ENCODE measurements at regions not wholly inside any gene's neighbourhood (a gene's known extent, or its start where the extent isn't known, plus 50 kb on each side); places are given as distances from the start of the nearest gene placed in this dataset.
A peak's percentile ranks its signal among the peaks of the same experiment; 100 is the strongest.

- H3K27ac ChIP-seq: peak overlapping the region in 5 of 11 experiments; percentile 6 to 56 (median 32); a peak in 5 of 22 replicates
- no peak overlapping the region; a peak in 1 of 22 replicates for H3K9ac ChIP-seq
- H3K9me3 ChIP-seq (replicated peaks in 1 of 11): no peaks in the 10 kb centered on the region
- peak overlapping the region; percentile 6 to 79 (median 53); a peak in 21 of 22 replicates for H3K4me2 ChIP-seq
- no peaks in the 10 kb centered on the region for H3K27me3 ChIP-seq
- H3K4me1 ChIP-seq: peaks cover 20 to 78% (median 35%) of the 10 kb centered on the region in 10 experiments
- no peak overlapping the region for H3K4me3 ChIP-seq
- peaks cover 4 to 38% (median 20%) of the 10 kb centered on the region in 11 experiments; a peak in 19 of 22 replicates for H3K36me3 ChIP-seq
- peaks cover 42 to 99% (median 72%) of the 10 kb centered on the region in 11 experiments; a peak in 21 of 22 replicates for H4K20me1 ChIP-seq
- TF ChIP-seq Cebpa-rat (IDR thresholded peaks at IDR 0.05): no peak
These were observed 89.0 kb upstream of the MACF1 start for GRCh38 chr1:39115271-39116110.

GRCh38 chr1:39116116-39116607, 88.3 kb upstream of the MACF1 start:
- Histone ChIP-seq H3K36me3 (peaks cover 4 to 39% (median 24%) of the 10 kb centered on the region in 11 experiments; a peak in 19 of 22 replicates), H3K27me3 (no peaks in the 10 kb centered on the region), H3K27ac (no peak overlapping the region), H3K4me2 (peak overlapping the region; percentile 6 to 79 (median 53); a peak in 16 of 22 replicates), H3K9ac (no peak overlapping the region), H3K9me3 (replicated peaks in 1 of 11) (no peaks in the 10 kb centered on the region), H3K4me3 (no peak overlapping the region), H3K4me1 (peaks cover 20 to 72% (median 34%) of the 10 kb centered on the region in 10 experiments), H4K20me1 (peaks cover 42 to 99% (median 68%) of the 10 kb centered on the region in 11 experiments; a peak in 21 of 22 replicates)
- no peak for TF ChIP-seq Cebpa-rat (IDR thresholded peaks at IDR 0.05)

- no peak for TF ChIP-seq Cebpa-rat (IDR thresholded peaks at IDR 0.05)
- Histone ChIP-seq H3K9ac (no peak overlapping the region), H3K4me1 (peaks cover 20 to 65% (median 34%) of the 10 kb centered on the region in 10 experiments), H3K27me3 (no peaks in the 10 kb centered on the region), H3K27ac (no peak overlapping the region; a peak in 1 of 22 replicates), H3K9me3 (replicated peaks in 1 of 11) (no peaks in the 10 kb centered on the region), H3K4me2 (peak overlapping the region in 2 of 11 experiments; percentile 72 to 78; a peak in 5 of 22 replicates), H3K4me3 (no peak overlapping the region), H4K20me1 (peaks cover 45 to 100% (median 68%) of the 10 kb centered on the region in 11 experiments; a peak in 21 of 22 replicates), H3K36me3 (peaks cover 5 to 43% (median 30%) of the 10 kb centered on the region in 11 experiments; a peak in 21 of 22 replicates)
These were observed 87.4 kb upstream of the MACF1 start for GRCh38 chr1:39116860-39117728.

GRCh38 chr1:39117899-39118450, 86.5 kb upstream of the MACF1 start:
- Histone ChIP-seq H3K36me3 (peaks cover 9 to 42% (median 33%) of the 10 kb centered on the region in 11 experiments; a peak in 21 of 22 replicates), H3K27me3 (no peaks in the 10 kb centered on the region), H3K4me1 (peaks cover 20 to 57% (median 33%) of the 10 kb centered on the region in 10 experiments), H3K4me3 (no peak overlapping the region), H3K4me2 (peak overlapping the region in 2 of 11 experiments; percentile 16 to 78; a peak in 2 of 22 replicates), H4K20me1 (peaks cover 45 to 99% (median 68%) of the 10 kb centered on the region in 11 experiments; a peak in 21 of 22 replicates), H3K27ac (no peak overlapping the region), H3K9me3 (replicated peaks in 1 of 11) (no peaks in the 10 kb centered on the region), H3K9ac (no peak overlapping the region)
- no peak for TF ChIP-seq Cebpa-rat (IDR thresholded peaks at IDR 0.05)

- no peaks in the 10 kb centered on the region for H3K9me3 ChIP-seq (replicated peaks in 1 of 11)
- peaks cover 15 to 73% (median 57%) of the 10 kb centered on the region in 11 experiments for H3K36me3 ChIP-seq
- no peak overlapping the region for H3K9ac ChIP-seq
- H3K27ac ChIP-seq: no peak overlapping the region
- H3K4me2 ChIP-seq: no peak overlapping the region
- H4K20me1 ChIP-seq: peaks cover 16 to 92% (median 37%) of the 10 kb centered on the region in 11 experiments; a peak in 21 of 22 replicates
- H3K27me3 ChIP-seq: no peaks in the 10 kb centered on the region
- no peak for TF ChIP-seq Cebpa-rat (IDR thresholded peaks at IDR 0.05)
- H3K4me1 ChIP-seq: peaks cover 0 to 21% (median 6%) of the 10 kb centered on the region in 10 experiments; a peak in 10 of 20 replicates
- no peak overlapping the region for H3K4me3 ChIP-seq
These were observed 82.4 kb upstream of the MACF1 start for GRCh38 chr1:39122056-39122455.

GRCh38 chr1:39124282-39124681, 80.2 kb upstream of the MACF1 start:
- H3K4me1 ChIP-seq: peaks cover 4 to 16% (median 5%) of the 10 kb centered on the region in 10 experiments
- H3K9ac ChIP-seq: no peak overlapping the region
- no peaks in the 10 kb centered on the region for H3K9me3 ChIP-seq (replicated peaks in 1 of 11)
- H3K4me3 ChIP-seq: no peak overlapping the region
- TF ChIP-seq Cebpa-rat (IDR thresholded peaks at IDR 0.05): no peak
- H3K27ac ChIP-seq: no peak overlapping the region
- no peaks in the 10 kb centered on the region for H3K27me3 ChIP-seq
- peaks cover 15 to 76% (median 59%) of the 10 kb centered on the region in 11 experiments for H3K36me3 ChIP-seq
- no peak overlapping the region for H3K4me2 ChIP-seq
- H4K20me1 ChIP-seq: peaks cover 4 to 92% (median 27%) of the 10 kb centered on the region in 11 experiments; a peak in 15 of 22 replicates

- H3K27ac ChIP-seq: no peak overlapping the region
- H3K27me3 ChIP-seq: no peaks in the 10 kb centered on the region
- peaks cover 9 to 92% (median 42%) of the 10 kb centered on the region in 11 experiments; a peak in 18 of 22 replicates for H4K20me1 ChIP-seq
- H3K4me3 ChIP-seq: no peak overlapping the region
- H3K9ac ChIP-seq: no peak overlapping the region
- peak overlapping the region in 1 of 11 experiments; percentile 7; a peak in 1 of 22 replicates for H3K4me2 ChIP-seq
- TF ChIP-seq Cebpa-rat (IDR thresholded peaks at IDR 0.05): no peak
- H3K4me1 ChIP-seq: peaks cover 27 to 49% (median 31%) of the 10 kb centered on the region in 10 experiments
- peaks cover 9 to 49% (median 38%) of the 10 kb centered on the region in 11 experiments for H3K36me3 ChIP-seq
- no peaks in the 10 kb centered on the region for H3K9me3 ChIP-seq (replicated peaks in 1 of 11)
These were observed 77.0 kb upstream of the MACF1 start for GRCh38 chr1:39127513-39127912.

GRCh38 chr1:39128126-39128525, 76.4 kb upstream of the MACF1 start:
- Histone ChIP-seq H3K4me3 (no peak overlapping the region), H3K36me3 (peaks cover 6 to 44% (median 33%) of the 10 kb centered on the region in 11 experiments), H3K27me3 (no peaks in the 10 kb centered on the region), H3K9me3 (replicated peaks in 1 of 11) (no peaks in the 10 kb centered on the region), H3K27ac (no peak overlapping the region), H3K4me2 (no peak overlapping the region), H3K9ac (no peak overlapping the region), H3K4me1 (peaks cover 33 to 55% (median 37%) of the 10 kb centered on the region in 10 experiments), H4K20me1 (peaks cover 9 to 97% (median 43%) of the 10 kb centered on the region in 11 experiments; a peak in 19 of 22 replicates)
- TF ChIP-seq Cebpa-rat (IDR thresholded peaks at IDR 0.05): no peak
